NCI-H146 treated with DMSO at 0.1 percent for 48 hours (cell line): ENCODE measurements at regions not wholly inside any gene's neighbourhood (a gene's known extent, or its start where the extent isn't known, plus 50 kb on each side); places are given as distances from the start of the nearest gene placed in this dataset.
A peak's percentile ranks its signal among the peaks of the same experiment; 100 is the strongest.
"Not testable (repeated sequence)": the region's sequence is repeated elsewhere in the genome, so short reads cannot be mapped to it uniquely, and the experiment has no call there.

Source experiments
- DNase-seq: peaks from one replicate; lab custom pipeline; 2025; ENCODE audit not compliant: unreplicated experiment; lab: John Stamatoyannopoulos, UW

GRCh38 chr5:125865166-125865815 lies 557.9 kb upstream of the GRAMD2B start:
- DNase-seq: no peak

- no peak for DNase-seq
Measured at GRCh38 chr5:125868036-125868435, 555.2 kb upstream of the GRAMD2B start.

- DNase-seq: peak; percentile 31
Measured at GRCh38 chr5:125870256-125870655, 553.0 kb upstream of the GRAMD2B start.

GRCh38 chr5:125874057-125874456 lies 549.2 kb upstream of the GRAMD2B start:
- no peak for DNase-seq

GRCh38 chr5:125874717-125875116 lies 548.5 kb upstream of the GRAMD2B start:
- DNase-seq: no peak

- DNase-seq: no peak
Measured at GRCh38 chr5:125877248-125877647, 546.0 kb upstream of the GRAMD2B start.

- DNase-seq: no peak
Measured at GRCh38 chr5:125882061-125882460, 541.1 kb upstream of the GRAMD2B start.

- no peak for DNase-seq
Measured at GRCh38 chr5:125883223-125883622, 540.0 kb upstream of the GRAMD2B start.

- no peak for DNase-seq
Measured at GRCh38 chr5:125888358-125888757, 534.9 kb upstream of the GRAMD2B start.

GRCh38 chr5:125890511-125890931 lies 532.7 kb upstream of the GRAMD2B start:
- no peak for DNase-seq

- DNase-seq: no peak
Measured at GRCh38 chr5:125891061-125891725, 532.0 kb upstream of the GRAMD2B start.

- DNase-seq: no peak
Measured at GRCh38 chr5:125894383-125894782, 528.8 kb upstream of the GRAMD2B start.

- DNase-seq: no peak
Measured at GRCh38 chr5:125896368-125896767, 526.8 kb upstream of the GRAMD2B start.

- no peak for DNase-seq
Measured at GRCh38 chr5:125897089-125897488, 526.1 kb upstream of the GRAMD2B start.

GRCh38 chr5:125898851-125899405 lies 524.3 kb upstream of the GRAMD2B start:
- DNase-seq: no peak

GRCh38 chr5:125912028-125912427 lies 511.2 kb upstream of the GRAMD2B start:
- DNase-seq: no peak

GRCh38 chr5:125913200-125913599 lies 510.0 kb upstream of the GRAMD2B start:
- DNase-seq: no peak

- no peak for DNase-seq
Measured at GRCh38 chr5:125914471-125914870, 508.7 kb upstream of the GRAMD2B start.

GRCh38 chr5:125923958-125924357 lies 499.3 kb upstream of the GRAMD2B start:
- not testable (repeated sequence) for DNase-seq

GRCh38 chr5:125926172-125926571 lies 497.0 kb upstream of the GRAMD2B start:
- DNase-seq: no peak

GRCh38 chr5:125928663-125929062 lies 494.5 kb upstream of the GRAMD2B start:
- no peak for DNase-seq

GRCh38 chr5:125950012-125950615 lies 473.1 kb upstream of the GRAMD2B start:
- no peak for DNase-seq
